IPS-NIHi7 (cell line): ENCODE measurements at regions not wholly inside any gene's neighbourhood (a gene's known extent, or its start where the extent isn't known, plus 50 kb on each side); places are given as distances from the start of the nearest gene placed in this dataset.

Experiments
- DNase-seq: peaks from one replicate; pipeline ENCODE4 v3.0.0; 2012; ENCODE audit warnings: mixed read lengths; ENCODE audit errors: extremely low spot score

GRCh38 chr10:108862676-108863350 lies 1060.5 kb downstream of the XPNPEP1 start:
- no peak for DNase-seq

DNA sequence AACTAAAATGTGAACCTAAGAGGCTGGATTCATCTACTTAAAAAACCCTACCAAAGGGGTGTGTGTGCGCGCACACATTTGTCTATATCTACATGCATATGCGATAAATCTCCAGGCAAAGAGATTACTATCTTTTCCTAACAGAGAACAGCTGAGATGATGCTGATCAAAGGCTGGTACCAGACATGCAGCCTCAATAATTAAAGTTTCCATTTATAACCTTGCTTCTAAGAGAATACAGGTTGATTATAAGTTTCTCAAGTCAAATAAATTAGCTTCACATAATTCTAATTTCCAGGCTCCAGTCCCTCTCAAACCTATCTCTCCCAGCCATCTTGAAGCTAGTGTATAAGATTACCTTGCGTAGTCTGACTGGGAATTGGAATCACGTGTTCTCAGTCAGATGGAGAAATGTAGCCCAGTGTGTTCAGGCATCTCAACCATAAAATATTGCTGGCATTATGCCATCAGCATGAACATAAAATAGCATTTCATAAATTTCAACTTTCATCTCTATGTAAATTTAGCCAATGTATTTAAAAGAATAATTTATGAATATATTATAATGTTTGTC lies 1062.0 kb downstream of the XPNPEP1 start:
- DNase-seq = no peak

GRCh38 chr10:108852211-108852610 lies 1071.1 kb downstream of the XPNPEP1 start:
- no peak for DNase-seq

- DNase-seq = no peak
Observed at GRCh38 chr10:108850138-108850854, 1073.0 kb downstream of the XPNPEP1 start.

DNA sequence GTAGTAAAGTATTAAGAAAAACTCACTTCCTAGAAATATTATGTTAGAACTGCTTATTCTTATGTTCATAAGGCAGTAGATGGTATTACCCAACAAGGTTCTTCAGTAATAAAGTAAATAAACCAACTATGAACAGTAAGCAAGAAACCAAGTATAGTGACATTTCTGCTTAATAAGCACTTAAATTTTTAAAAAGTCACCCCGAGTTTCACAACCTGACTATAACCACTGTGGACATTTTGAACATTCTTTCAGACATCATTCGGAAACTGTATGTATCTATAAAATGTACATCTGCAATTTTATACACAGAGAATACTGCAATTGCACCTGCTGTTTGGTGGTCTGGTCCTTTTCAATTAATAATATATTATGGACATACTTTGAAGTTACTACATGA lies 1073.6 kb downstream of the XPNPEP1 start:
- DNase-seq = no peak

DNA sequence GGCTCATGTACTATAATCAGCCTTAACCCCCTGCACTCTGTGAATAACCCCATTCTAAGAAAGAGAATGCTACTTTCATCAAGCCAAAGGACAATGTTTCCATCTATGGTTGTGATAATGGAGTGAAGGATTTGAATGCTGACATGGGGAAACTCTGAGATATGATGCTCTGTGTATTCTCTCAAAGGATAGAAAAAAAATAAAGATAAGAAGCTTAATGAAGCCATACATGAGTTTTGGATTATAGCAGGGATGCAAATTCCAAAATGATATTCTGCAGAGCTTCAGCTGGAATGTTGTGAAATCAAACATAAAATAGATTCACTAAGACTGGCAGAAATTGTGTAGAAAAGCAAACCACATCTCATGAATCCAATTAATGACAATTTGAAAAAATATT lies 1074.1 kb downstream of the XPNPEP1 start:
- DNase-seq = no peak

DNA sequence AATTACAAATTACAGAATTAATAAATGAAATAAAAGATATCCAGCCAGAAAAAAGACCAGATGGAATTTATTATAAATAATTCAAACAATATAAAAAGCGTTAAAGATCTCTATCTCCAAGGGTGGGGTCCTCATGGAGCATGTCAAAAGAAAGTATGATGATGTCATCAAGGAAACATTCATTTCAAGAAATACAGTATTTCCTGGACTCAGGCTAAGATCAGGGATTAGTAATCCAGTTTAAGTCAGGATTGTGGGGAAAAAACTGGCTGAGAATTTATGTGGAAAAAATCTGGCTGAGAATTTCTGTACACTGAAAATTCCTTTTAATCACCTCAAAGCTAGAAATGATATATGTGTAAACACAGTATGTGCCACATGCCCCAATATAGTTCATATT lies 1075.3 kb downstream of the XPNPEP1 start:
- no peak for DNase-seq

GRCh38 chr10:108840944-108841343 lies 1082.4 kb downstream of the XPNPEP1 start:
- no peak for DNase-seq

- no peak for DNase-seq
Observed at GRCh38 chr10:108836362-108836761, 1086.9 kb downstream of the XPNPEP1 start.

- DNase-seq = no peak
Observed at GRCh38 chr10:108822026-108822425, 1101.3 kb downstream of the XPNPEP1 start.

DNA sequence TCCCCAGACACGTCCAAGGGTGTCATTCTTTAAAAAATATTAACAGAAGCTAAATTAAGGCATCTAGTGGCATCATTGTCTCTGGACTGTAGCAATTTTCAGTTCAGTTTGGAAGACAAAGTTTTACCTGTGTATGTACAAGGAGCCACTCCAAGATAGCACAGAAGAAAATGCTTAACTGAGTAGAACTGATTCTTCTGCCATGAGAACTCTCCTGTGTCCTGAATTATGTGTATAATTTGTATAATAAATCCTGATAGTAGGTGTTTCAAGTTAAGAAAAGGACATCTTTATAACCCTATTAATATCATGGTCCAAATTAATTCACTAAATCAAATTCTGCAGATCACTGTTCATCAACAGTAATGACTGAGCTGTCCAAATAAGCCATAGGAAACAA lies 1104.0 kb downstream of the XPNPEP1 start:
- DNase-seq = no peak

- no peak for DNase-seq
Observed at GRCh38 chr10:108817584-108817983, 1105.7 kb downstream of the XPNPEP1 start.

GRCh38 chr10:108817135-108817534 lies 1106.2 kb downstream of the XPNPEP1 start:
- DNase-seq = no peak

GRCh38 chr10:108812906-108813305 lies 1110.4 kb downstream of the XPNPEP1 start:
- DNase-seq = no peak

DNA sequence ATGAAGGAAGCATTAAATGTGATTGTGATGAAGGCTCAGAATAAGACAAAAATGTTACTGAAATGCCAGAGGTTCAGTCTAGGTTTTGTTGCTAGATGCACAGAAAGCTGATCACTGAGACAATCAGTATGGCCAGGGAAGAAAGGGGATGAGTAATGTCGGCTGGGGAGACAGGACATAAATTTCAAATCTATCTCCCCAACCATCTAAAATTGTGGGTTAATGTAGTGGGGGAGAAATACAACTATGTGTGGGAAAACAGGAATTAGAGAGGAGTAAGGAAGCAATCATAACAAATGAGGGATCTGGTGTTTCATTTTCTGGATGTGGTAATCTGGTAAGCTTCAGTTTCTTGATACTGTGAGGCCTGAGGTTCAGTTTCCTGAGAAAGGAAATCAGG lies 1111.0 kb downstream of the XPNPEP1 start:
- DNase-seq = no peak

- no peak for DNase-seq
Observed at GRCh38 chr10:108808228-108808627, 1115.1 kb downstream of the XPNPEP1 start.

DNA sequence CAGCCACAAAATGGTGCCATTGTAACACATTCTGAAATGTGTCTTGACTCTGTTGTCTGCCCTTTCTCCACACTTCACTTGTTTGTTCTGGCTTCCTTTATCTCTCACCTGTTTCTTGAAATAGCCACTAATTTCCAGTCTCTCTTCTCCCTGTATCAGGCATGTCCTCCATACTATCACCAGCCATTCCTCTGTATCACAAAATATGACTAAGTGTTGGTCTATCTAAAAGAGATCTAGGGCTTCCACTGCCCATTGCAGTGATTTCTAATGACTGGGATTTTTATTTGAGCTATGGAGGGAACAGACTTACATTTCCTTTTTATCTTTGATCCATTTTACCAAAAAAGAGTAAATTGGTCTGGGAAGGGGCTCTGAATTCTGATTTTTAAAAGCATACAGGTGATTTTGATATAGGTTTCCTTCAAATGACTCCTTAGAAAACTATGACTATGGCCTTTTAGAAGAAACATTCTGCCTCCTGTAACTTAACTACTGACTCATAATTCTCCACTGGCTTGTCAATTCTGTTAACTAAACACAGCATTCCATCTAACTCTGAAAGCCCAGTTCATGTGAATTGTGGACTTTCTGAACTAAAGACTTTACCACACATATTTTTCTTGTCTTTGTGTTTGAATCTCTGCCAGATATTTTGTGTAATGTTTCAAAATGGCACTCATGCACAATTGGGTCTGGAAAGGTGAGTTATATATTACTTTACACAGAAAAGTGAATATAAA lies 1121.4 kb downstream of the XPNPEP1 start:
- DNase-seq = no peak

- no peak for DNase-seq
Observed at GRCh38 chr10:108801220-108801619, 1122.1 kb downstream of the XPNPEP1 start.

DNA sequence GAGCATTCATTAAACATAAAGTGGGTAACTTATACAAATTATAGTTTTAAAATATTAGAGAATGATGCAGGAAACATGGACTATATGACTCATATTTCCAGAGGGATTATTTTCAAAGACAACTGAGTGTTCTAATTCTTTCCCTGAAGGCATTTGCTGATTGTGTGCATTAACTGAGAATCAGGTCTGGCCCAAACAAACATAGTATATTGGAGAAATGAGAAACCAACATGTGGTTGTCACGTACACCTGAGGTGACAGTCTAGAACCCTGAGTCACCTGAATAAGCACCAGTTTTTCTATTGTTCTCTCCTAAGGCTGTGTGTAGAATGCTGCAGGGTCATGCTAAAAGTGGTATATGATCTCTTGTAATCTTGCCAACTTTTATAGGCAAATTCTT lies 1125.7 kb downstream of the XPNPEP1 start:
- DNase-seq = no peak

DNA sequence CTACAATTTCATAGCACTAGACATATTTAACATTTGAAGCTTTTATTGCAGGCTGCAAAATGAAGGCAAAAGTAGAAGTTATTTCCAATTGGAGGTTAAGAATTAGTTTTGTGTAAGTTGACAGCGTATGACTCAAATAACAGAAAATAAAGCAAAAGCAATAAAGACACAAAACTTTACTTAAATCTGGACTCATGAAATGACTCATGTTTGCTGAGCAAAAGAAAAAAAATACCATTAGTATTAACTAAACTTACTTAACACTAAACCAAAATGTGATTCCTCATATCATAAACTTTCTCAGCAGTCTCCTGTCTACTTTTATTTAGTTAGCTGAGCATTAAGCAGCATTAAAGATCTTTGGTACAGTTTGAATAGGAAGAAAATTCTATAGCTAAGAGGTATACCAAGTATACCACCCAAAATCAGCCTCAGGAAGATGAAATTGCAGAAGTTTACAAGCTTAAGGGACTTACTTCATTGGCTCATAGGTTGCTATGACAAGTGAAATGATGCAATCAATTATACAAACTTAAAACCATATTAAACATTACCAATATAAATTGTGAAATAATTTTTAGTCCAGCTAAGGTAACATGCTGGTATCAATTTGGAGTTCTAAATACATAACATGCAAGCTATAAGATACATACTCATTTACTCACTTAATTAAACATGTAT lies 1131.4 kb downstream of the XPNPEP1 start:
- no peak for DNase-seq

DNA sequence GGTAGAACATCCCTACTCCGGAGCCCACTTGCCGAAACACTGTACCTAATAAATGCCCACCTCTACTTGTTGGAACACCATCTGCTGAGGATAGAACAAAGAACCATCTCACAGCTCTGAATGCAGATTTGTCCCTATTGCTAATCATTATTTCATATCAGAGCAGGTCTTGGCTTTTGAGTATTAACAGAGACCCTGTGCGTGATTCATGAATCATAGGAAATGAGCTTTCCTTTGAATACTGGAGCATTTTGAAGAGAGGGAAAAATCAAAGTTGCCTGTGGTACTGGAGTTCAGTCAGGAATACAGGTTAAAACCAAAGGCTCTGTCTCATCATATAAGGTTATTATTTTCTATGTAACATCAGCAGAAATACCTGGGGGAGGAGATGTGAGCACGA lies 1132.3 kb downstream of the XPNPEP1 start:
- DNase-seq = no peak

- DNase-seq = no peak
Observed at GRCh38 chr10:108789919-108790318, 1133.4 kb downstream of the XPNPEP1 start.
